ENCODE measurements at regions not wholly inside any gene's neighbourhood (a gene's known extent, or its start where the extent isn't known, plus 50 kb on each side); places are given as distances from the start of the nearest gene placed in this dataset.

DNA sequence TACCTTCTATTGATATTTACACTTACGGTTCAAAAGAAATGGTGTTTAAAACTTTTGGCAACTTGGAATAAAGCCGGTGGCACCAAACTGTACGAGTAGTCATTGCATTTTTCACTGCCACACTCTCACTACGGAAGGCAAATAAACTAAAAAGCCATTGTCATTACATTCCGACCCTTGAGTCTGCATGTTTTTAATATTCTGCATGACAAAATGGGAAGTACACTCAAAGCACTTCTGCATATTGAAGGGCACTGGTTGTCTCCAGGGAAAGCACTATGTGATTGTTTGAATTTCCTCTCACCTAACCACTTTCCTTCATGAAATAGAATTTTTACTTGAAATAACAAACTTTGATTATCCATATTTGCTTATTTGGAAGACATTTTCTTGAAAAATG lies 426.3 kb downstream of the CETN3 start:
- Histone ChIP-seq H3K36me3 (no peaks in the 10 kb centered on the region), H3K27ac (no peak overlapping the region), H3K9me3 (no peaks in the 10 kb centered on the region), H3K27me3 (no peaks in the 10 kb centered on the region), H3K4me3 (no peak overlapping the region), H3K4me1 (no peaks in the 10 kb centered on the region)
- WGBS, 2 donors (ENCODE audit: low coverage in 1 of 2): 79 to 85% methylated on average over 5 of the region's 5 CpGs
- no peak for DNase-seq
- TF ChIP-seq EP300 (IDR thresholded peaks at IDR 0.05; ENCODE audit: low read depth) (no peak), POLR2A (IDR thresholded peaks at IDR 0.05) (no peak), POLR2AphosphoS5 (IDR thresholded peaks at IDR 0.05) (no peak)
- intact Hi-C loops (cut with DNase I; ENCODE audit: low total_unique reads) (no loop called here), in situ Hi-C loops (cut with MboI; ENCODE audit: low pct_ligation_motif_present in 1 of 4, low pct_unique_long_range_greater_than_20kb in 1 of 4, low sequenced_read_pairs in 3 of 4) (no loop called here)

GRCh38 chr5:89981878-89982773 lies 427.4 kb downstream of the CETN3 start:
- no peaks in the 10 kb centered on the region for H3K9me3 ChIP-seq
- no peak for DNase-seq
- H3K4me3 ChIP-seq: no peak overlapping the region
- WGBS, 2 donors (ENCODE audit: low coverage in 1 of 2): 63 to 66% methylated on average over 6 of the region's 6 CpGs
- no peaks in the 10 kb centered on the region for H3K27me3 ChIP-seq
- intact Hi-C loops (cut with DNase I; ENCODE audit: low total_unique reads): no loop called here
- in situ Hi-C loops (cut with MboI; ENCODE audit: low pct_ligation_motif_present in 1 of 4, low pct_unique_long_range_greater_than_20kb in 1 of 4, low sequenced_read_pairs in 3 of 4): no loop called here
- TF ChIP-seq EP300 (IDR thresholded peaks at IDR 0.05; ENCODE audit: low read depth): no peak
- TF ChIP-seq POLR2A (IDR thresholded peaks at IDR 0.05): no peak
- no peak for TF ChIP-seq CTCF (IDR thresholded peaks at IDR 0.05)
- TF ChIP-seq POLR2AphosphoS5 (IDR thresholded peaks at IDR 0.05): no peak
- no peaks in the 10 kb centered on the region for H3K4me1 ChIP-seq
- no peaks in the 10 kb centered on the region for H3K36me3 ChIP-seq
- no peak overlapping the region for H3K27ac ChIP-seq

DNA sequence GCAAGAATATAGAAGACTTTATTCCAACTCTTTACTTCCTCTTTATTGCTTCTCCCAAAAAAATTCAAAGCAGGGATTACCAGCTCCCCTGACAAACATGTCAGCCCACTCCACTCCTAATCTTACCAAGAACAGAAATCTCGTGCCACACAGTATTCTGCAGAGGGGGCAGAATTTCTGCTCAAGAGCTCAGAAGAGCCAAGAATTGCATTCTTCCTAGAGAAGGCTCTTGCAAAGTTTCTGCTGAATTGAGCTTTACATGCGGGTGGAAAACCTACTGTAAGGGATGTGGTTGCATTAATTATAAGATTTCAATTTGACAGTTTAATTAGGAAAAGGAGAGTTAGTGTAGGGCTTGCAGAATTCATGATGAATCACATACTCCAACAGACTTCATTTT lies 428.5 kb downstream of the CETN3 start:
- Histone ChIP-seq H3K9me3 (no peaks in the 10 kb centered on the region), H3K4me3 (no peak overlapping the region), H3K36me3 (no peaks in the 10 kb centered on the region), H3K27ac (no peak overlapping the region), H3K4me1 (no peaks in the 10 kb centered on the region), H3K27me3 (no peaks in the 10 kb centered on the region)
- no peak for DNase-seq
- WGBS, 2 donors (ENCODE audit: low coverage in 1 of 2): 60 to 66% methylated on average over 2 of the region's 2 CpGs
- in situ Hi-C loops (cut with MboI; ENCODE audit: low pct_ligation_motif_present in 1 of 4, low pct_unique_long_range_greater_than_20kb in 1 of 4, low sequenced_read_pairs in 3 of 4): no loop called here
- intact Hi-C loops (cut with DNase I; ENCODE audit: low total_unique reads): no loop called here
- TF ChIP-seq EP300 (IDR thresholded peaks at IDR 0.05; ENCODE audit: low read depth): no peak
- TF ChIP-seq CTCF (IDR thresholded peaks at IDR 0.05): no peak
- TF ChIP-seq POLR2A (IDR thresholded peaks at IDR 0.05): no peak
- TF ChIP-seq POLR2AphosphoS5 (IDR thresholded peaks at IDR 0.05): no peak

GRCh38 chr5:89973516-89973915 lies 436.0 kb downstream of the CETN3 start:
- 81 to 96% methylated on average over 2 of the region's 2 CpGs for WGBS, 2 donors (ENCODE audit: low coverage in 1 of 2)
- H3K4me1 ChIP-seq: no peaks in the 10 kb centered on the region
- no peaks in the 10 kb centered on the region for H3K9me3 ChIP-seq
- H3K4me3 ChIP-seq: no peak overlapping the region
- in situ Hi-C loops (cut with MboI; ENCODE audit: low pct_ligation_motif_present in 1 of 4, low pct_unique_long_range_greater_than_20kb in 1 of 4, low sequenced_read_pairs in 3 of 4) (no loop called here), intact Hi-C loops (cut with DNase I; ENCODE audit: low total_unique reads) (no loop called here)
- no peaks in the 10 kb centered on the region for H3K27me3 ChIP-seq
- DNase-seq: no peak
- H3K27ac ChIP-seq: no peak overlapping the region
- no peaks in the 10 kb centered on the region for H3K36me3 ChIP-seq
- no peak for TF ChIP-seq POLR2AphosphoS5 (IDR thresholded peaks at IDR 0.05)
- no peak for TF ChIP-seq CTCF (IDR thresholded peaks at IDR 0.05)
- no peak for TF ChIP-seq EP300 (IDR thresholded peaks at IDR 0.05; ENCODE audit: low read depth)
- no peak for TF ChIP-seq POLR2A (IDR thresholded peaks at IDR 0.05)
